OCI-LY7 (cell line): ENCODE measurements at regions not wholly inside any gene's neighbourhood (a gene's known extent, or its start where the extent isn't known, plus 50 kb on each side); places are given as distances from the start of the nearest gene placed in this dataset.

Source experiments
- CTCF ChIP-seq: fragments of 200-600 bp; sonication (generic); conservative IDR thresholded peaks from 2 replicates; pipeline ENCODE4 v1.5.1; 2014; ENCODE audit warnings: mild to moderate bottlenecking, antibody characterized with exemption, low read length, moderate library complexity, mixed read lengths
- EZH2phosphoT487 ChIP-seq: fragments of 200-600 bp; sonication (generic); IDR thresholded peaks from 2 replicates; pipeline ENCODE4 v1.6.1; 2018; ENCODE audit warnings: low read depth, borderline replicate concordance, mild to moderate bottlenecking, mixed run types, antibody characterized with exemption, low read length, moderate library complexity, mixed read lengths

DNA sequence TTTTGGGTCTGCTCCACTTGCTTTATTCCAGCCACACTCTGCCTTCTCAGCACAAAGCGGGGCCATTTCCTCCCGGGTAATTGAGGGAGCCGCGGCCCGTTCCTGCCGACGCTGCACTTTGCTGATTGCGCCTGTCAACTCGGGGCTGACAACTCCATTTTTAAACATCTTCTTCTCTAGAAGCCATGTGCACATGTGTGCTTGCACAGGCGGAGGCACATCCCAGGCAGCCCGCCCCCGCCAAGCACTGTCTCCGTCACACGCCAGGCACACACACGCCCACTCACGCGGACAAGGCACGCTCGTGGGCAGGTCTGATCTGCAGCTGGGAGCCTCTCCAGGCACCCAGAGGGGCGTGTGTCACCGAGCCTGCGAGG, 63.2 kb downstream of the ENGASE start:
- TF ChIP-seq CTCF (no peak), EZH2phosphoT487 (no peak)
